Upper lobe of left lung (tissue), 4 donors: ENCODE measurements at regions not wholly inside any gene's neighbourhood (a gene's known extent, or its start where the extent isn't known, plus 50 kb on each side); places are given as distances from the start of the nearest gene placed in this dataset.

Source experiments
- CTCF ChIP-seq, 6 experiments: fragments of 450-650 bp in 4 of 6; fragments of 200-600 bp in 2 of 6; sonication (generic) in 2 of 6; IDR thresholded peaks; one replicate each; pipeline ENCODE4 v1.5.1; 2016 to 2019; ENCODE audit warnings: antibody characterized with exemption in 6 of 6
- EP300 ChIP-seq, 4 donors: sonication (generic); formaldehyde crosslinking; IDR thresholded peaks; one replicate each; pipeline ENCODE4 v1.5.1; 2017; ENCODE audit warnings: antibody characterized with exemption in 4 of 4, control low read depth in 2 of 4
- POLR2A ChIP-seq, 4 donors: fragments of 450-650 bp; IDR thresholded peaks; one replicate each; pipeline ENCODE4 v1.5.1; 2016 to 2017; ENCODE audit warnings: antibody characterized with exemption in 4 of 4, mild to moderate bottlenecking in 2 of 4
- POLR2AphosphoS5 ChIP-seq, 2 donors: sonication (generic); formaldehyde crosslinking; IDR thresholded peaks; one replicate each; pipeline ENCODE4 v1.5.1; 2017; ENCODE audit warnings: antibody characterized with exemption in 2 of 2

GRCh38 chr10:131559450-131559911, 248.0 kb upstream of the TCERG1L start:
- TF ChIP-seq CTCF (IDR thresholded peaks at IDR 0.05): no peak
- no peak for TF ChIP-seq POLR2A (IDR thresholded peaks at IDR 0.05)
- no peak for TF ChIP-seq POLR2AphosphoS5 (IDR thresholded peaks at IDR 0.05)
- TF ChIP-seq EP300 (IDR thresholded peaks at IDR 0.05): no peak
